WTC11 (cell line): ENCODE measurements at regions not wholly inside any gene's neighbourhood (a gene's known extent, or its start where the extent isn't known, plus 50 kb on each side); places are given as distances from the start of the nearest gene placed in this dataset.

Source experiments
- ATAC-seq: fragments of 200-7000 bp; cut with Tn5 transposase; 2 replicates; pipeline ENCODE4 v1.10.0; 2021; ENCODE audit warnings: mild to moderate bottlenecking, moderate library complexity
- CTCF ChIA-PET: fragments of 300-600 bp; sonication (Branson Sonifier 250); formaldehyde crosslinking; loops from one replicate; lab custom pipeline; 2021; ENCODE audit warnings: antibody characterized with exemption; lab: Charles Lee
- POLR2A ChIA-PET: fragments of 350-600 bp; sonication (Branson Sonifier 250); formaldehyde crosslinking; loops from one replicate; lab custom pipeline; 2021; ENCODE audit warnings: antibody characterized with exemption; lab: Charles Lee
- DNase-seq: peaks from one replicate; pipeline ENCODE4 v3.0.0; 2021; ENCODE audit warnings: low spot score
- H3K27ac Mint-ChIP-seq: 2 replicates; pipeline ENCODE4 v1.8.0; 2021; ENCODE audit warnings: mixed read lengths
- H3K27me3 Mint-ChIP-seq: 2 replicates; pipeline ENCODE4 v1.8.0; 2021; ENCODE audit warnings: low read depth, mild to moderate bottlenecking, moderate library complexity, mixed read lengths
- H3K36me3 Mint-ChIP-seq: 2 replicates; pipeline ENCODE4 v1.8.0; 2021; ENCODE audit warnings: mixed read lengths
- H3K4me1 Mint-ChIP-seq: 2 replicates; pipeline ENCODE4 v1.8.0; 2022; ENCODE audit warnings: mixed read lengths
- H3K4me3 Mint-ChIP-seq: 2 replicates; pipeline ENCODE4 v1.8.0; 2021; ENCODE audit warnings: mild to moderate bottlenecking, moderate library complexity, mixed read lengths
- H3K9me3 Mint-ChIP-seq: 2 replicates; pipeline ENCODE4 v1.8.0; 2021; ENCODE audit warnings: mixed read lengths
- ARID4B ChIP-seq: sonication (generic); formaldehyde crosslinking; IDR thresholded peaks from 2 replicates; pipeline ENCODE4 v1.8.0; 2023; ENCODE audit warnings: missing genetic modification reagents, mild to moderate bottlenecking, borderline replicate concordance
- E2F1 ChIP-seq: sonication (generic); formaldehyde crosslinking; IDR thresholded peaks from 2 replicates; pipeline ENCODE4 v1.8.0; 2022; ENCODE audit warnings: mild to moderate bottlenecking, missing genetic modification reagents
- EMX1 ChIP-seq: fragments of 250-450 bp; sonication (Bioruptor Pico); IDR thresholded peaks from 2 replicates; pipeline ENCODE4 v1.8.0; 2021; ENCODE audit warnings: mild to moderate bottlenecking
- FOXJ3 ChIP-seq: sonication (generic); formaldehyde crosslinking; IDR thresholded peaks from 2 replicates; pipeline ENCODE4 v1.9.0; 2021; ENCODE audit warnings: missing genetic modification reagents, mild to moderate bottlenecking, borderline replicate concordance
- FOXK1 ChIP-seq: sonication (generic); formaldehyde crosslinking; IDR thresholded peaks from 2 replicates; pipeline ENCODE4 v1.8.0; 2022; ENCODE audit warnings: mild to moderate bottlenecking, moderate library complexity, missing genetic modification reagents
- FOXP1 ChIP-seq: sonication (generic); formaldehyde crosslinking; IDR thresholded peaks from 2 replicates; pipeline ENCODE4 v1.8.0; 2022; ENCODE audit warnings: missing genetic modification reagents, mild to moderate bottlenecking, moderate library complexity, borderline replicate concordance
- HMGA2 ChIP-seq: fragments of 250-450 bp; sonication (Bioruptor Pico); IDR thresholded peaks from 2 replicates; pipeline ENCODE4 v1.4.0; 2021; ENCODE audit warnings: mild to moderate bottlenecking, moderate library complexity
- NFE2L1 ChIP-seq: sonication (generic); formaldehyde crosslinking; IDR thresholded peaks from 2 replicates; pipeline ENCODE4 v1.8.1; 2023; ENCODE audit warnings: missing genetic modification reagents
- NR2C2 ChIP-seq: sonication (generic); formaldehyde crosslinking; IDR thresholded peaks from 2 replicates; pipeline ENCODE4 v1.8.0; 2022; ENCODE audit warnings: mild to moderate bottlenecking, missing genetic modification reagents
- NR3C1 ChIP-seq: sonication (generic); formaldehyde crosslinking; conservative IDR thresholded peaks from 2 replicates; pipeline ENCODE4 v1.8.1; 2023; ENCODE audit warnings: low read depth, mild to moderate bottlenecking, missing genetic modification reagents
- PRDM15 ChIP-seq: sonication (generic); formaldehyde crosslinking; IDR thresholded peaks from 2 replicates; pipeline ENCODE4 v1.8.0; 2022; ENCODE audit warnings: missing genetic modification reagents
- TCF7 ChIP-seq: sonication (generic); formaldehyde crosslinking; IDR thresholded peaks from 2 replicates; pipeline ENCODE4 v1.8.0; 2022; ENCODE audit warnings: mild to moderate bottlenecking, low read depth, missing genetic modification reagents, moderate library complexity
- ZNF219 ChIP-seq: sonication (generic); formaldehyde crosslinking; IDR thresholded peaks from 2 replicates; pipeline ENCODE4 v1.8.0; 2023; ENCODE audit warnings: missing genetic modification reagents, mild to moderate bottlenecking, borderline replicate concordance
- ZNF396 ChIP-seq: fragments of 250-450 bp; sonication (Bioruptor Pico); IDR thresholded peaks from 2 replicates; pipeline ENCODE4 v1.8.0; 2021; ENCODE audit warnings: mild to moderate bottlenecking, moderate library complexity, borderline replicate concordance
- ZNF425 ChIP-seq: fragments of 250-450 bp; sonication (Bioruptor Pico); conservative IDR thresholded peaks from 2 replicates; pipeline ENCODE4 v1.9.0; 2021; ENCODE audit warnings: mild to moderate bottlenecking

- TF ChIP-seq ARID4B (CRISPR knock-in tag), result no peak
- no peak for TF ChIP-seq ZNF396
Observed at GRCh38 chr2:164257742-164258141, 363.5 kb downstream of the GRB14 start (continued).

- POLR2A ChIA-PET, result interaction anchor here (0.5 kb wide), 1 partner anchor 479 kb away, joined by 3 read pairs; no protein-coding TSS in a partner anchor
- no peaks in the 10 kb centered on the region for H3K36me3 Mint-ChIP-seq
Observed at GRCh38 chr2:164252568-164253287, 368.6 kb downstream of the GRB14 start.

More at GRCh38 chr2:164252568-164253287, 368.6 kb downstream of the GRB14 start:
- Mint-ChIP-seq H3K4me1 (no peaks in the 10 kb centered on the region), H3K27ac (no peak overlapping the region; the same call in none of the 2 replicates), H3K4me3 (no peak overlapping the region), H3K9me3 (no peaks in the 10 kb centered on the region), H3K27me3 (no peaks in the 10 kb centered on the region)
- ATAC-seq (no peak), DNase-seq (no peak)
- CTCF ChIA-PET, result no interaction called here
- no peak for TF ChIP-seq TCF7 (CRISPR knock-in tag)
- no peak for TF ChIP-seq EMX1 (CRISPR knock-in tag)
- TF ChIP-seq FOXP1 (CRISPR knock-in tag), result no peak
- no peak for TF ChIP-seq FOXK1
- TF ChIP-seq HMGA2 (CRISPR knock-in tag), result no peak
- no peak for TF ChIP-seq E2F1
- TF ChIP-seq ZNF219, result no peak
- no peak for TF ChIP-seq NR3C1
- no peak for TF ChIP-seq ZNF425 (CRISPR knock-in tag)
- no peak for TF ChIP-seq NFE2L1
- no peak for TF ChIP-seq NR2C2 (CRISPR knock-in tag)
- no peak for TF ChIP-seq FOXJ3 (CRISPR knock-in tag)
- TF ChIP-seq PRDM15 (CRISPR knock-in tag), result no peak
